Breast epithelium (tissue), 3 donors: ENCODE measurements at regions not wholly inside any gene's neighbourhood (a gene's known extent, or its start where the extent isn't known, plus 50 kb on each side); places are given as distances from the start of the nearest gene placed in this dataset.

Experiments
- CTCF ChIP-seq, 3 donors: fragments of 450-650 bp; IDR thresholded peaks; one replicate each; pipeline ENCODE4 v1.5.1; 2016 to 2017; ENCODE audit warnings: antibody characterized with exemption in 3 of 3, mild to moderate bottlenecking in 3 of 3, moderate library complexity in 3 of 3
- POLR2A ChIP-seq: fragments of 450-650 bp; IDR thresholded peaks from one replicate; pipeline ENCODE4 v1.6.1; 2016; ENCODE audit warnings: antibody characterized with exemption, mild to moderate bottlenecking, moderate library complexity

DNA sequence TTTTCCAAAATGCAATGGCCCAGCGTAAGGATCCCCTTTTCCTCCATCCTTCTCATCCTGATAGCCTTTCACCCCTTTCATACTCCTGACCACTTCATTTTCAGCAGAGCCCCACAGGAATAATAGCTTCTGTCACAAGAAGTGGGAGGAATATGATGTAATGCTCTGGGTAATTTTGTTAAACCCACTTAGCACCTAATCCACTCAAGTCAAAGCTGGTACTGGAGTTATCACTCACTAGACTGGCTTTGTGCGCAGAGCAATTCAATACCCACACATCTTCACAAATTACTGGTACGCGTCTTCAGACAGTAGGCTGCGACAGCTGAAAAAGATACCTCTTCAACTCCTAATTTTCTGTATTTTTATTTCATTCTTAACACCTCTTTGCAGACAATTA, 2232.8 kb upstream of the WWC1 start:
- TF ChIP-seq CTCF (IDR thresholded peaks at IDR 0.05) (no peak), POLR2A (no peak)
